Activated CD4-positive, alpha-beta T cell treated with anti-CD3 and anti-CD28 coated beads for 24 hours (primary cell): ENCODE measurements at regions not wholly inside any gene's neighbourhood (a gene's known extent, or its start where the extent isn't known, plus 50 kb on each side); places are given as distances from the start of the nearest gene placed in this dataset.
"Not testable (repeated sequence)": the region's sequence is repeated elsewhere in the genome, so short reads cannot be mapped to it uniquely, and the experiment has no call there.

Source experiments
- DNase-seq, 2 donors: peaks; one replicate each; pipeline ENCODE4 v3.0.0-alpha.2; 2020; ENCODE audit warnings: low read depth in 2 of 2

DNA sequence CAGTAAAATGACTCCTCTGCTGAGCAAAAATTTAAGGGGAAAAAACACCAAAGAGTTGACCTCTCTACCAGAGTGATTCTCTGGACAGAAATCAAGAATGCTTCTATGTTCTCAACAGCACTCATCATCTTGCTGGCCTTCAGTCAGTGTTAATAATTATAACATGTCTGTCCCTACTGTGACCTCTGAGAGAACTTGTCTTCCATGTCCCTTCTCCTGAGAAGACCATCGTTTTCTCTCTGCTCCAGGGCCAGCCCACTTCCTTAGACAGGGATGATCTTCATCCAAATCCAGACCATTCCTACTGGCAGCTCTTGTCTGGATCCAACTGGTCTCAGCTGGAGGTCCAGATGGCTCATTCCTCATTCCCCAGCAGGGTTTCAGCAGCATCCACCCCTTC lies 139.0 kb upstream of the NECTIN3 start:
- DNase-seq = no peak

DNA sequence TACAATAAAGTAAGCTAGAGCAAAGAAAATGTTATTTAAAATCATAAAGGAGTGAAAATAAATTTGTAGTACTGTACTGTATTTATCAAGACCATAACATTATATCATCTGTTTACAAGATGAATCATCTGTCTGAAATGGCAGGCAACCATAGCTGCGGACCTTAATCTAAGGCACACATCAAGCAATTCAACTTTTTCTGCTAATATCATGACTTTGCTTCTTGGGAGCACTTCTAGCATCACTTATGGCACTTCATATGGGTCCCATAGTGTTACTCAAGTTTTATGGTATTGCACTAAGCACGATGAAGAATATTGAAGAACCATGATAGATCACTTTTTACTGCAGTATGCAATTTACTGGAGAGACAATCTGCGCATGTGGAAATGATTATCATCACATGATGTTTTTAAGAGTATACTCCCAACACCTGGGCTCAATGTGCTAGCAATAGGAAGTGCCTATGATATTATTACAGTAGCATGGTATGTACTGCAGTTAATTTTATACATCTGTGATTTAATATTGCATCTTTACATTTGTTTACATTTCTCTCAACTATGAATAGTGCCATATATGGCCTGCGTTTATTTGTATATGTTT lies 137.7 kb upstream of the NECTIN3 start:
- no peak for DNase-seq

GRCh38 chr3:110938629-110939028 lies 133.0 kb upstream of the NECTIN3 start:
- DNase-seq = no peak

DNA sequence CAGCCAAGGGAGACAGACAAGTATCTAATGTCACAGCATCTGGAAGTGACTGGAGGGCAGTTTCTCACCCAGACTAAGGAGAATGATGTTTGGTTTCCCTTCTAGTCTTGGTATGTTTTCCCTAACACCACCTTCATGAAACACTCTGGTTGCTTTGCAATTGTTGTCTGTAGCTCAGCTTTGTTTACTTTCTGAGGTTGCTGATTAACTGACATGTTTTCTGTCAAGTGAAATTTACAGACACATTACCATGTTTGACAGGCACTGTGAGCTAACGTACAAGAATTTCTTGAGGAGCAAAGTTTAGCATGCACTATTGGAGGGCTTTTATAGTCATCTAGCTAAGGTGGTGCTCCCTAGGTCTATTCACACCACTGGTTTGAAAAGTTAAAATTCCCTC lies 131.6 kb upstream of the NECTIN3 start:
- DNase-seq = no peak

- no peak for DNase-seq
Observed at GRCh38 chr3:110944782-110945181, 126.8 kb upstream of the NECTIN3 start.

DNA sequence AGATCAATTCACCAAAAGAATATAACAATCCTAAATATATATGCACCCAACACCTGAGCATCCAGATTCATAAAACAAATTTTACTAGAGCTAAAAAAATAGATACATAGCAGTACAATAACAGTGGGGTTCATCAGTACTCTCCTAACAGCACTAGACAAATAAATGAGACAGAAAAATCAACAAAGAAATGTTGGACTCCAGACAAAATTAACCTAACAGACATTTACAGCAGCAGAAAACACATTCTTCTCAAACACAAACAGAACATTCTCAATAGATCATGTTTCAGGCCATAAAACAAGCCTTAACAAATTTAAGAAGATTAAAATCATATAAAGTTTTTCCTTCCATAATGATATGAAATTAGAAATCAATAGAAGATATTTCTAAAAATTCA lies 124.8 kb upstream of the NECTIN3 start:
- DNase-seq = no peak

- not testable (repeated sequence) for DNase-seq
Observed at GRCh38 chr3:110949194-110949593, 122.4 kb upstream of the NECTIN3 start.

- DNase-seq = no peak
Observed at GRCh38 chr3:110955301-110955880, 116.2 kb upstream of the NECTIN3 start.

DNA sequence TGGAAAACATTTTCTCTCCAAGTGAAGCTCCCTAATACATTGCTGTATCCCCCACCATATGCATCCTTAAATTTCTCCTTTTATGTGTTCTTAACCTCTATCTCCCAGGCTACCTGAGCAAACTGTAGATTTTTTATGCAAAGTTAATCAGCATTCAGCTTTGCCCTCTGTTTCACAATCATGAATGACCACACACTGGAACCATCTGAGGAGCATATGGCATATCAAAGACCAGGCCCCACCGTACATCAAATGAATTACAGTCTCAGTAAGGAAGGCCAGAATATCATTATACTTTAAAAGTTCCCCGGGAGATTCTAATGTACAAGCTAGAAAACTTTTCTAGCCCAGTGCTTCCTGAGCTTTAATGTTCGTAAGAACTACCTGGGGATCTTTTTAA lies 115.5 kb upstream of the NECTIN3 start:
- DNase-seq = no peak

DNA sequence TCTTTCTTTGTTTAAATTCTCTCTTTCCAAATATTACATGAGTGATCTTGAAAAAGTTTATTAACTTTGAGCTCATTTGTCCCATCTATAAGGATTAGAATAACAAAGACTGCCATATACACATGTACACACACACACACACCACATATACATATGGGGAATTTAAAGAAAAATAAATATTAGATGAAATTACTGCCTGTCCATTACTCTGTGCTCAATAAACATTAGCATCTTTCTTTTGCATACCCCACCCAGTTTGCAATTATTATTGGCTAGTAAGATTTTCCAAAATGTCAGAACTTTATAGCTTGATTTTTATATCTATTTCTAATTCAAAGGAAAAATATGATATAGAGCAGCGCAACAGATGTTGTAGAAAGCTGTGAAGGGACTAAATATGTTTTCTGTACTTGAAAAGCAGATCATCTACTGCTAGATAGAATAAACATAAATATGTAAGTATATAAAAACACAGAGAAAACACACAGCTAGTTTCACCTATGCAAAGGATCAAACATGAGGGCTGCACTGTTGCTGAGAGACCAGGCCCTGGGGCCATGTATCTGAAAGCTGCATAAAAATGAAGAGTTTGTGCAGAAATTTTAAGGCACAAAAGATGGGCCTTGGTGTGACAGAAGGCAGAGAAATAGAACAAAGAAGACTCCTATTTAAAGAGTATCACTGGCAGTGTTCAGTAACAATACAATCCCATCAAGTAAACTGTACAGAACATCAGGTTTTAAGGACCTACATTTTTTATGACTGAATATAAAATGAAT lies 114.2 kb upstream of the NECTIN3 start:
- DNase-seq = no peak

- no peak for DNase-seq
Observed at GRCh38 chr3:110958313-110959147, 113.1 kb upstream of the NECTIN3 start.

- no peak for DNase-seq
Observed at GRCh38 chr3:110965976-110966375, 105.6 kb upstream of the NECTIN3 start.

- no peak for DNase-seq
Observed at GRCh38 chr3:110966966-110967663, 104.5 kb upstream of the NECTIN3 start.

DNA sequence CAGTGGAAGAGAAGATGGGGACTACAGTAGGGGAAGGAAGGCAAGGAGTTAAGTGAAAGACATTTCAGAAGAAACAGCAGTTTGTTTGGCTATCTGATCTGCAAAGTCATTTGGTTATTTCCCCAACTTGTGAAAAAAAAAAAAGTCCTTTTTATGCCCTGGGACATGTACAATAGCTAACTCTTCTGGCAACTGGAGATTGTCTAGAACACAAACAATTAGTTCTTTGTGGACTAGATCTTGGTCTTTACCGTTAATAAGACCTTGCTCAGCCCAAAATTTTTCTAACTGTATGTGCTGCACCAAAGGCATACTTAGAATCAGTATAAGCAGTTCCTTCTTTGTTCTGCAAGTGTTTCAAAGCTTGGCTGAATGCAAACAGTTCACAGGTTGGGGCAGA lies 103.5 kb upstream of the NECTIN3 start:
- no peak for DNase-seq

- no peak for DNase-seq
Observed at GRCh38 chr3:110969229-110970211, 102.1 kb upstream of the NECTIN3 start.

GRCh38 chr3:110971010-110971601 lies 100.5 kb upstream of the NECTIN3 start:
- no peak for DNase-seq

DNA sequence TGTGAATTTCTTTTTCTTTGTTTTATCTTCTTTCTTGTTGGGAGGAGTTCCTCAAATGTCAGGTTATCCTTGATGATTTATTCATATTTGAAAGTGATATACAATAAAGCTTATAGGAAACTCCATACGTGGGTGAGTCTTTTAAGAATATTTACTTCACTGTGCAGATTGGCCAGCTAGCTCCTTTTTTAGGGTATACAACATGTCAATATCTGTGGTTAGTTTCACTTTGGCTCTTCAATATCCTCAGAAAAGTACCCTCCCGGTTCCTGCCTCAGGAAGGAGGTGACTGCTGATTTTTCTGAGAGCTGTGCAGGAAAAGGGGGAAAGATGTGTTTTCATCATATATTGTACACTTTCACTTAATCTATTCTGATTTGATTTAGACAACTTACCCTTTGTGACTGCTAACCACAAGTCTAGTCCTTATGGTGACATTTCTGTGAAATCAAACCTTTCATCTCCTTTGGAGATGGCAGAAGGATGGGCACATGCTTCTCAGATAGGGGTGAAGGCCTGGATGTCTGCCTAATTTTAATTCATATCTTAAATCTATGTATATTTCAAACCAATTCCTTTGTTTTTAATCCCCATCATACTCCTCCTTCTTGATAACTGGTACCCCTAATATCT lies 98.2 kb upstream of the NECTIN3 start:
- no peak for DNase-seq

DNA sequence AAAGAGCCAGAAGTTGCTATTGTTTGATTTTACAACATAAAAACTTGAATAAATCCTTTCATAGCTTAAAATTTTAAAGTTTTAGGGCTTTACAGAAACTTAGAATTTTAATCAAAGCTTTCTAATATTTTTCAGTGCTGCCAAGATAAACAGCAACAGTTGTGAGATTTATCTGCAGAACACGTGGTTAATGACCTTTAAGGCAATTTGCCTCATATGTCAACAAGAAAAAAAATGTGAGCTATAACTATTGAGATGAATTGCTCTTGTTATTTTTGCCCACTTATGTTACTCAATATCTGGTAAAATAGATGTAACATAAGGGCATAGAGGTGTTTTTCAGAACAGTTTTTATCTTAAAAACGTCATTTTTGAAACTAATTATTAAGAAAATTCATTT lies 96.7 kb upstream of the NECTIN3 start:
- no peak for DNase-seq

GRCh38 chr3:110984456-110985250 lies 87.0 kb upstream of the NECTIN3 start:
- no peak for DNase-seq
